ENCODE measurements at regions not wholly inside any gene's neighbourhood (a gene's known extent, or its start where the extent isn't known, plus 50 kb on each side); places are given as distances from the start of the nearest gene placed in this dataset.

DNA sequence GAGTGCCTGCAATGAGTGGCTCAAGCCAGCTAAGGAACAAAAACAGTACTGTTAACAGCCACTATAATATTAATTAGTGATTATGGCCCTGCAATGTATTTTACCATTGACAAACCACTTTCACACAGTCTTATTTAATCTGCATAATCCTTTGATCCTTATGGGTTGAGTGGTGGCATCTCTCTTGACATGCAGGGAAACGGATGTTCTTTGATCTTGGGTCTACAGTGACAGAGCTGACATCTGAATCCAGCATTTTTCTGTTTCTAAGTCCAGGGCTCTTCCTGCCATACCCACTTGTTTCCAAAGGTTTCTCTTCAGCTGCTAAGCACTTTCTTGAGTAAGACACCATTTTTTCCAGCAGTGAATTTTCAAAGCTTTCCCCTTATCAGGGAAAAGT is 277.7 kb upstream of the ROPN1 start:
- Histone ChIP-seq H3K4me1 (ENCODE audit: control insufficient read depth, insufficient read depth, low read length) (no peaks in the 10 kb centered on the region), H3K27ac (ENCODE audit: low read length) (no peak overlapping the region), H3K9me3 (ENCODE audit: control insufficient read depth, insufficient read depth, low read depth, low read length) (no peaks in the 10 kb centered on the region), H3K27me3 (ENCODE audit: control insufficient read depth, insufficient read depth, low read length) (peaks cover 9% of the 10 kb centered on the region), H3K4me3 (ENCODE audit: low read depth in 2 of 2, low read length in 2 of 2) (no peak overlapping the region), H3K36me3 (ENCODE audit: control insufficient read depth, insufficient read depth, low read length) (no peaks in the 10 kb centered on the region)
- ATAC-seq (no peak), DNase-seq (ENCODE audit: low read depth, low spot score) (no peak)
- no TSS peak for BruUV-seq (replicated peaks)
- POLR2A ChIA-PET: no interaction called here
- in situ Hi-C loops (cut with HindIII; ENCODE audit: low pct_unique_long_range_greater_than_20kb, low sequenced_read_pairs): no loop called here
- intact Hi-C loops (cut with micrococcal nuclease; ENCODE audit: unreplicated experiment): no loop called here
- CTCF ChIA-PET: no interaction called here
- no peak for TF ChIP-seq POLR2AphosphoS5 (IDR thresholded peaks at IDR 0.05; ENCODE audit: low read depth, low read length)
- TF ChIP-seq SIN3A (IDR thresholded peaks at IDR 0.05; ENCODE audit: borderline replicate concordance, insufficient read depth, low read depth, low read length): no peak
- TF ChIP-seq, protein P1, sequence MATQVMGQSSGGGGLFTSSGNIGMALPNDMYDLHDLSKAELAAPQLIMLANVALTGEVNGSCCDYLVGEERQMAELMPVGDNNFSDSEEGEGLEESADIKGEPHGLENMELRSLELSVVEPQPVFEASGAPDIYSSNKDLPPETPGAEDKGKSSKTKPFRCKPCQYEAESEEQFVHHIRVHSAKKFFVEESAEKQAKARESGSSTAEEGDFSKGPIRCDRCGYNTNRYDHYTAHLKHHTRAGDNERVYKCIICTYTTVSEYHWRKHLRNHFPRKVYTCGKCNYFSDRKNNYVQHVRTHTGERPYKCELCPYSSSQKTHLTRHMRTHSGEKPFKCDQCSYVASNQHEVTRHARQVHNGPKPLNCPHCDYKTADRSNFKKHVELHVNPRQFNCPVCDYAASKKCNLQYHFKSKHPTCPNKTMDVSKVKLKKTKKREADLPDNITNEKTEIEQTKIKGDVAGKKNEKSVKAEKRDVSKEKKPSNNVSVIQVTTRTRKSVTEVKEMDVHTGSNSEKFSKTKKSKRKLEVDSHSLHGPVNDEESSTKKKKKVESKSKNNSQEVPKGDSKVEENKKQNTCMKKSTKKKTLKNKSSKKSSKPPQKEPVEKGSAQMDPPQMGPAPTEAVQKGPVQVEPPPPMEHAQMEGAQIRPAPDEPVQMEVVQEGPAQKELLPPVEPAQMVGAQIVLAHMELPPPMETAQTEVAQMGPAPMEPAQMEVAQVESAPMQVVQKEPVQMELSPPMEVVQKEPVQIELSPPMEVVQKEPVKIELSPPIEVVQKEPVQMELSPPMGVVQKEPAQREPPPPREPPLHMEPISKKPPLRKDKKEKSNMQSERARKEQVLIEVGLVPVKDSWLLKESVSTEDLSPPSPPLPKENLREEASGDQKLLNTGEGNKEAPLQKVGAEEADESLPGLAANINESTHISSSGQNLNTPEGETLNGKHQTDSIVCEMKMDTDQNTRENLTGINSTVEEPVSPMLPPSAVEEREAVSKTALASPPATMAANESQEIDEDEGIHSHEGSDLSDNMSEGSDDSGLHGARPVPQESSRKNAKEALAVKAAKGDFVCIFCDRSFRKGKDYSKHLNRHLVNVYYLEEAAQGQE (IDR thresholded peaks at IDR 0.05; ENCODE audit: insufficient read depth in 1 of 2, low read depth in 2 of 2, low read length in 1 of 2): no peak
- TF ChIP-seq TCF7L2 (IDR thresholded peaks at IDR 0.05; ENCODE audit: low read depth, low read length): no peak
- TF ChIP-seq, protein P2, sequence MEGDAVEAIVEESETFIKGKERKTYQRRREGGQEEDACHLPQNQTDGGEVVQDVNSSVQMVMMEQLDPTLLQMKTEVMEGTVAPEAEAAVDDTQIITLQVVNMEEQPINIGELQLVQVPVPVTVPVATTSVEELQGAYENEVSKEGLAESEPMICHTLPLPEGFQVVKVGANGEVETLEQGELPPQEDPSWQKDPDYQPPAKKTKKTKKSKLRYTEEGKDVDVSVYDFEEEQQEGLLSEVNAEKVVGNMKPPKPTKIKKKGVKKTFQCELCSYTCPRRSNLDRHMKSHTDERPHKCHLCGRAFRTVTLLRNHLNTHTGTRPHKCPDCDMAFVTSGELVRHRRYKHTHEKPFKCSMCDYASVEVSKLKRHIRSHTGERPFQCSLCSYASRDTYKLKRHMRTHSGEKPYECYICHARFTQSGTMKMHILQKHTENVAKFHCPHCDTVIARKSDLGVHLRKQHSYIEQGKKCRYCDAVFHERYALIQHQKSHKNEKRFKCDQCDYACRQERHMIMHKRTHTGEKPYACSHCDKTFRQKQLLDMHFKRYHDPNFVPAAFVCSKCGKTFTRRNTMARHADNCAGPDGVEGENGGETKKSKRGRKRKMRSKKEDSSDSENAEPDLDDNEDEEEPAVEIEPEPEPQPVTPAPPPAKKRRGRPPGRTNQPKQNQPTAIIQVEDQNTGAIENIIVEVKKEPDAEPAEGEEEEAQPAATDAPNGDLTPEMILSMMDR (IDR thresholded peaks at IDR 0.05): no peak

- BruUV-seq (replicated peaks): no TSS peak
- no peak for DNase-seq (ENCODE audit: low read depth, low spot score)
- Histone ChIP-seq H3K27me3 (ENCODE audit: control insufficient read depth, insufficient read depth, low read length) (peaks cover 7% of the 10 kb centered on the region), H3K4me3 (ENCODE audit: low read depth in 2 of 2, low read length in 2 of 2) (no peak overlapping the region), H3K36me3 (ENCODE audit: control insufficient read depth, insufficient read depth, low read length) (no peaks in the 10 kb centered on the region), H3K9me3 (ENCODE audit: control insufficient read depth, insufficient read depth, low read depth, low read length) (no peaks in the 10 kb centered on the region), H3K27ac (ENCODE audit: low read length) (no peak overlapping the region), H3K4me1 (ENCODE audit: control insufficient read depth, insufficient read depth, low read length) (no peaks in the 10 kb centered on the region)
- intact Hi-C loops (cut with micrococcal nuclease; ENCODE audit: unreplicated experiment): no loop called here
- ChIA-PET POLR2A (no interaction called here), CTCF (no interaction called here)
- TF ChIP-seq, protein P1 (IDR thresholded peaks at IDR 0.05; ENCODE audit: insufficient read depth in 1 of 2, low read depth in 2 of 2, low read length in 1 of 2): no peak
- TF ChIP-seq POLR2AphosphoS5 (IDR thresholded peaks at IDR 0.05; ENCODE audit: low read depth, low read length) (no peak), SIN3A (IDR thresholded peaks at IDR 0.05; ENCODE audit: borderline replicate concordance, insufficient read depth, low read depth, low read length) (no peak), TCF7L2 (IDR thresholded peaks at IDR 0.05; ENCODE audit: low read depth, low read length) (no peak)
- TF ChIP-seq, protein P2 (IDR thresholded peaks at IDR 0.05): no peak
- in situ Hi-C loops (cut with HindIII; ENCODE audit: low pct_unique_long_range_greater_than_20kb, low sequenced_read_pairs): no loop called here
- ATAC-seq: no peak
Measured at GRCh38 chr3:124272605-124273151, 280.8 kb upstream of the ROPN1 start.
